Brain microvascular endothelial cell (primary cell): ENCODE measurements at regions not wholly inside any gene's neighbourhood (a gene's known extent, or its start where the extent isn't known, plus 50 kb on each side); places are given as distances from the start of the nearest gene placed in this dataset.

ENCODE experiments used
- DNase-seq: peaks from one replicate; pipeline ENCODE4 v3.0.0-alpha.2; 2020
- H3K27ac ChIP-seq: fragments of 250-450 bp; sonication (Bioruptor Pico); 2 replicates; pipeline ENCODE4 v1.5.1; 2020; ENCODE audit warnings: mild to moderate bottlenecking, moderate library complexity
- H3K27me3 ChIP-seq: fragments of 250-450 bp; sonication (Bioruptor Pico); replicated peaks from 2 replicates; pipeline ENCODE4 v1.5.1; 2020; ENCODE audit warnings: mild to moderate bottlenecking
- H3K36me3 ChIP-seq: fragments of 250-450 bp; sonication (Bioruptor Pico); replicated peaks from 2 replicates; pipeline ENCODE4 v1.5.1; 2020; ENCODE audit warnings: mild to moderate bottlenecking
- H3K4me3 ChIP-seq: 2 replicates; pipeline ENCODE4 v1.5.1; 2011; ENCODE audit warnings: low read depth, mild to moderate bottlenecking, control low read depth, low read length, moderate library complexity
- in situ Hi-C: cut with HindIII; loops from 2 replicates; pipeline ENCODE4 v1.10.0; 2017; ENCODE audit warnings: low sequenced_read_pairs, low pct_ligation_motif_present
- TF ChIP-seq, protein P1 (sequence below): IDR thresholded peaks from 2 replicates; pipeline ENCODE4 v1.5.1; 2011; ENCODE audit warnings: low read depth, mild to moderate bottlenecking, moderate library complexity, low read length, control low read depth, inconsistent platforms; ENCODE audit errors: missing control alignments

DNA sequence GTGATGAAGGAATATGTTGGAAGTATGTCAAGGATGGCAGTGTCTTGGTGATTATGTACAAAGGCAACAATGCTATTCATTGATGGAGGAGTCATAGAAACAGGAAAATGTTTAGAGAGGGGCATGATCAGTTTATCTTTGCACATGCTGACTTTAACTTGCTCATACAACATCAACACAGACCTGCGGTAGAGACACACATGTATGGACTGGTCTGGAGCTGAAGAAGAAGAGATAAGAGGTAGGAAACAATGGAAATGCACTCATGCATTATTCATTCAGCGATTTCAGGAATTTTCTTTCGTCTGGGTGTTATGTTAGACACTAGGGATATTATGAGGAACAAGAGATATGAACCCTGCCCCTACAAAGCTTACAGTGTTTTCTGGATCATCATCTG lies 1252.3 kb upstream of the TENM3 start:
- Histone ChIP-seq H3K27me3 (no peaks in the 10 kb centered on the region), H3K27ac (no peak overlapping the region), H3K4me3 (no peak overlapping the region), H3K36me3 (no peaks in the 10 kb centered on the region)
- no peak for DNase-seq
- in situ Hi-C loops = no loop called here
- TF ChIP-seq, protein P1, sequence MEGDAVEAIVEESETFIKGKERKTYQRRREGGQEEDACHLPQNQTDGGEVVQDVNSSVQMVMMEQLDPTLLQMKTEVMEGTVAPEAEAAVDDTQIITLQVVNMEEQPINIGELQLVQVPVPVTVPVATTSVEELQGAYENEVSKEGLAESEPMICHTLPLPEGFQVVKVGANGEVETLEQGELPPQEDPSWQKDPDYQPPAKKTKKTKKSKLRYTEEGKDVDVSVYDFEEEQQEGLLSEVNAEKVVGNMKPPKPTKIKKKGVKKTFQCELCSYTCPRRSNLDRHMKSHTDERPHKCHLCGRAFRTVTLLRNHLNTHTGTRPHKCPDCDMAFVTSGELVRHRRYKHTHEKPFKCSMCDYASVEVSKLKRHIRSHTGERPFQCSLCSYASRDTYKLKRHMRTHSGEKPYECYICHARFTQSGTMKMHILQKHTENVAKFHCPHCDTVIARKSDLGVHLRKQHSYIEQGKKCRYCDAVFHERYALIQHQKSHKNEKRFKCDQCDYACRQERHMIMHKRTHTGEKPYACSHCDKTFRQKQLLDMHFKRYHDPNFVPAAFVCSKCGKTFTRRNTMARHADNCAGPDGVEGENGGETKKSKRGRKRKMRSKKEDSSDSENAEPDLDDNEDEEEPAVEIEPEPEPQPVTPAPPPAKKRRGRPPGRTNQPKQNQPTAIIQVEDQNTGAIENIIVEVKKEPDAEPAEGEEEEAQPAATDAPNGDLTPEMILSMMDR = no peak

DNA sequence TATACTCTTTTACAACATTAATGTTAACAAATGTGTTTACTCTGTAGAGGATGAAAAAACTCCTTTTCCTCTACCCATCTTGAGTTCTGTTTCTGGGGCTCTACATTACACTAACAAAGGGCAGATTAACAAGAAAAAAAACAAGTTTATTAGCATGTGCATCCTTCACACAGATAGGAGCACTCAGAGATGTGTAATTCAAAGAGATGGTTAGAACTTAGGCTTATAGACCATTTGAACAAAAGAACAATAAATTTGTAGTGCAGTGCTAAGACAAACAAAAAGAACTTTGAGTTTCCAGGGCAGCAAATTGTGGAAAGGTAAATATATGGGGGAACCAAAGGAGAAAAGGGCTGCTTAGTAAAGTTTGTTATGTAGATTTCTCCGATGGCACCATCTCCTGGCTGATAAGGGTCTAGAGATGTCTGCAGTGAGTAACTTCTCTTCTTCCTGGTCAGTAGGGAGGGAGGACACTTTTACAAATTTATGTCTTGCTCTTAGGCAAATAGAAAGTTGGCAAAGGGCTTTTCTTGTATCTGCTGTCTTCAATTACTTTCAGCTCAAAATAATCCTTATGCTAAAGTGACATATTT lies 1249.9 kb upstream of the TENM3 start:
- H3K4me3 ChIP-seq = no peak overlapping the region
- no peaks in the 10 kb centered on the region for H3K27me3 ChIP-seq
- H3K36me3 ChIP-seq = no peaks in the 10 kb centered on the region
- TF ChIP-seq, protein P1 = no peak
- H3K27ac ChIP-seq = no peak overlapping the region
- in situ Hi-C loops = no loop called here
- no peak for DNase-seq

DNA sequence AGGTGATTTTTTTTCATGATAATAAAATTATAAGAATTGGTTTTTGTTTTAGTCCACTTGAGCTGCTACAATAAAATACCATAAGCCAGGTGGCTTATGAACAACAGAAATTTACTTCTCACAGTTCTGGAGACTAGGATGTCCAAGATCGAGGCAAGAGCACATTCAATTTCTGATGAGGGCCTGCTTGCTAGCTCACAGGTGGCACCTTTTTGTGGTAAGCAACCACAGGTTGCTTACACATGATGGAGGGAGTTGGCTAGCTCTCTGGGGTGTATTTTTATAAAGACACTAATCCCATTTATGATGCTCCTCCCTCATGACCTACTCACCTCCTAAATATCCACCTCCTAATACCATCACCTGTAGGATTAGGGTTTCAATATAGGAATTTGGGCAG lies 1248.5 kb upstream of the TENM3 start:
- H3K27ac ChIP-seq = no peak overlapping the region
- TF ChIP-seq, protein P1 = no peak
- H3K4me3 ChIP-seq = no peak overlapping the region
- in situ Hi-C loops = no loop called here
- H3K27me3 ChIP-seq = no peaks in the 10 kb centered on the region
- no peak for DNase-seq
- no peaks in the 10 kb centered on the region for H3K36me3 ChIP-seq

DNA sequence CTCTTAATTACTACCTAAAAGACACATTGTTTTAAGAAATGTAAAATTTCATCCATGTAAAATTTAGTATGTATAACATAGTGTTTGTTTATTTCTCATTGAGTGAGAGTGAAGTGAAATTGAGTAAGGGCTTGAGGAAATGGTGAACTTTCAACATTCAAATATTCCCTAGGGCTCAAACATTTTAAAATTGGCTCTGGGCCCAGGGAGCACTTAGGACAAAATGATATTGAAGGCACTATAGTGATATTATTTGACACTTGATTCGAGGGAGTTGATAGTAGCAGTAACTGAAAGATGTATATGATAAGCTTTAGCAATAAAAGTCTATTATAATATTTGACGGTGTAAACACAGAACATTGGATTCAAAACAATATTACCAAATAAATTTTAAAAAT lies 1244.0 kb upstream of the TENM3 start:
- H3K27me3 ChIP-seq = no peaks in the 10 kb centered on the region
- H3K4me3 ChIP-seq = no peak overlapping the region
- no peaks in the 10 kb centered on the region for H3K36me3 ChIP-seq
- DNase-seq = no peak
- no peak overlapping the region for H3K27ac ChIP-seq
- TF ChIP-seq, protein P1 = no peak
- in situ Hi-C loops = no loop called here

DNA sequence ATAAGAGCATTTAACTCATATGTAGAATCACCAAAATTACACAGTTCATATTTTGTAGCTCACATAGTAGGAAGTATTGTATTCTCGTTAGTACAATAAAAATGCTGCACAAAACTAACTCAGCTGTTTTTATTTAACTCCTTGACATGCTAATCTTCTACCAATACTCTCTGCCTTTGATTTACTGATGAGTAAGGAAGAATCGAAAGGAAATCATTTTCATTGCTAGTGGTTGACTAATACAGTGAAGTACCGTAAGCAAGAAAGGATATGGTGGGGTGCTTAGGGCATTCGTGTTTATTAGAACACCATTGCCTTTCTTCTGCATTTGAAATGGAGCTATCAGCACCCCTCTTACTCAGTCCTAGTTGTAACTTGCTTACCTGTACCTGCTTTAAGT lies 1239.1 kb upstream of the TENM3 start:
- Histone ChIP-seq H3K4me3 (no peak overlapping the region), H3K27ac (no peak overlapping the region), H3K27me3 (no peaks in the 10 kb centered on the region), H3K36me3 (no peaks in the 10 kb centered on the region)
- TF ChIP-seq, protein P1 = no peak
- no peak for DNase-seq
- in situ Hi-C loops = no loop called here
